ENCODE measurements at regions not wholly inside any gene's neighbourhood (a gene's known extent, or its start where the extent isn't known, plus 50 kb on each side); places are given as distances from the start of the nearest gene placed in this dataset.

GRCh38 chr12:85550924-85551323, 270.9 kb downstream of the ALX1 start:
- H3K79me2 ChIP-seq (ENCODE audit: control insufficient read depth, insufficient read depth, low read length), result no peaks in the 10 kb centered on the region
- H3K4me2 ChIP-seq (ENCODE audit: insufficient read depth, low read length), result no peak overlapping the region
- H3K9me1 ChIP-seq (replicated peaks; ENCODE audit: control insufficient read depth, extremely low read depth, insufficient read depth, low read length), result no peaks in the 10 kb centered on the region
- no peak for DNase-seq (ENCODE audit: low read depth, low spot score)
- dilution Hi-C loops (cut with MboI; ENCODE audit: extremely low pct_ligation_motif_present, low sequenced_read_pairs) (no loop called here), intact Hi-C loops (cut with micrococcal nuclease) (no loop called here)
- no TSS peak for BruUV-seq (replicated peaks)
- ChIA-PET CTCF (interaction anchor here (0.9 to 1.6 kb wide), 5 partner anchors 11 to 370 kb away, joined by 3 to 7 read pairs (median 4); no protein-coding TSS in a partner anchor), POLR2A (no interaction called here)
- no peaks in the 10 kb centered on the region for H3K27me3 ChIP-seq (ENCODE audit: control insufficient read depth in 2 of 2, insufficient read depth in 2 of 2, low read length in 2 of 2)
- no peak overlapping the region for H2AFZ ChIP-seq (ENCODE audit: low read depth, low read length)
- H3K27ac ChIP-seq (ENCODE audit: insufficient read depth, low read depth, low read length), result no peak overlapping the region
- no peaks in the 10 kb centered on the region for H3K36me3 ChIP-seq (ENCODE audit: control insufficient read depth in 2 of 2, extremely low read depth in 1 of 2, insufficient read depth in 2 of 2, low read length in 2 of 2)
- H3K4me3 ChIP-seq (replicated peaks in 1 of 3; ENCODE audit: insufficient read depth in 1 of 3, low read depth in 1 of 3, low read length in 3 of 3), result no peak overlapping the region
- FAIRE-seq, result no peak
- H4K20me1 ChIP-seq (replicated peaks; ENCODE audit: control insufficient read depth, extremely low read depth, insufficient read depth, low read length), result no peaks in the 10 kb centered on the region
- H3K9ac ChIP-seq (replicated peaks; ENCODE audit: extremely low read depth, insufficient read depth, low read length), result no peak overlapping the region
- TF ChIP-seq, protein P1, sequence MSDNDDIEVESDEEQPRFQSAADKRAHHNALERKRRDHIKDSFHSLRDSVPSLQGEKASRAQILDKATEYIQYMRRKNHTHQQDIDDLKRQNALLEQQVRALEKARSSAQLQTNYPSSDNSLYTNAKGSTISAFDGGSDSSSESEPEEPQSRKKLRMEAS (IDR thresholded peaks at IDR 0.05; ENCODE audit: insufficient read depth, insufficient read length), result no peak
- TF ChIP-seq GATA2 (IDR thresholded peaks at IDR 0.05; ENCODE audit: insufficient read depth, insufficient read length, low read depth, low read length), result no peak
- TF ChIP-seq POLR2AphosphoS5 (IDR thresholded peaks at IDR 0.05; ENCODE audit: insufficient read depth, low read depth, low read length), result no peak
- TF ChIP-seq, protein P2, sequence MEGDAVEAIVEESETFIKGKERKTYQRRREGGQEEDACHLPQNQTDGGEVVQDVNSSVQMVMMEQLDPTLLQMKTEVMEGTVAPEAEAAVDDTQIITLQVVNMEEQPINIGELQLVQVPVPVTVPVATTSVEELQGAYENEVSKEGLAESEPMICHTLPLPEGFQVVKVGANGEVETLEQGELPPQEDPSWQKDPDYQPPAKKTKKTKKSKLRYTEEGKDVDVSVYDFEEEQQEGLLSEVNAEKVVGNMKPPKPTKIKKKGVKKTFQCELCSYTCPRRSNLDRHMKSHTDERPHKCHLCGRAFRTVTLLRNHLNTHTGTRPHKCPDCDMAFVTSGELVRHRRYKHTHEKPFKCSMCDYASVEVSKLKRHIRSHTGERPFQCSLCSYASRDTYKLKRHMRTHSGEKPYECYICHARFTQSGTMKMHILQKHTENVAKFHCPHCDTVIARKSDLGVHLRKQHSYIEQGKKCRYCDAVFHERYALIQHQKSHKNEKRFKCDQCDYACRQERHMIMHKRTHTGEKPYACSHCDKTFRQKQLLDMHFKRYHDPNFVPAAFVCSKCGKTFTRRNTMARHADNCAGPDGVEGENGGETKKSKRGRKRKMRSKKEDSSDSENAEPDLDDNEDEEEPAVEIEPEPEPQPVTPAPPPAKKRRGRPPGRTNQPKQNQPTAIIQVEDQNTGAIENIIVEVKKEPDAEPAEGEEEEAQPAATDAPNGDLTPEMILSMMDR (IDR thresholded peaks at IDR 0.05; ENCODE audit: extremely low read depth in 1 of 2, insufficient read depth in 1 of 2, low read depth in 1 of 2, low read length in 2 of 2), result no peak
- TF ChIP-seq JUN (IDR thresholded peaks at IDR 0.05; ENCODE audit: borderline replicate concordance, insufficient read depth, insufficient read length, low read depth), result no peak
- no peak for TF ChIP-seq FOS (IDR thresholded peaks at IDR 0.05; ENCODE audit: borderline replicate concordance, insufficient read depth, low read length)
- TF ChIP-seq MYC (IDR thresholded peaks at IDR 0.05; ENCODE audit: low read depth, low read length), result no peak
- no peak for TF ChIP-seq EZH2 (IDR thresholded peaks at IDR 0.05; ENCODE audit: borderline replicate concordance, low read depth, low read length, severe bottlenecking)
- TF ChIP-seq POLR2A (IDR thresholded peaks at IDR 0.05; ENCODE audit: low read depth, low read length), result no peak
- H3K4me1 ChIP-seq (ENCODE audit: control insufficient read depth, extremely low read depth, insufficient read depth, low read length), result no peaks in the 10 kb centered on the region
- H3K9me3 ChIP-seq (replicated peaks; ENCODE audit: control insufficient read depth, insufficient read depth, low read length), result no peaks in the 10 kb centered on the region
